ENCODE measurements at regions not wholly inside any gene's neighbourhood (a gene's known extent, or its start where the extent isn't known, plus 50 kb on each side); places are given as distances from the start of the nearest gene placed in this dataset.

DNA sequence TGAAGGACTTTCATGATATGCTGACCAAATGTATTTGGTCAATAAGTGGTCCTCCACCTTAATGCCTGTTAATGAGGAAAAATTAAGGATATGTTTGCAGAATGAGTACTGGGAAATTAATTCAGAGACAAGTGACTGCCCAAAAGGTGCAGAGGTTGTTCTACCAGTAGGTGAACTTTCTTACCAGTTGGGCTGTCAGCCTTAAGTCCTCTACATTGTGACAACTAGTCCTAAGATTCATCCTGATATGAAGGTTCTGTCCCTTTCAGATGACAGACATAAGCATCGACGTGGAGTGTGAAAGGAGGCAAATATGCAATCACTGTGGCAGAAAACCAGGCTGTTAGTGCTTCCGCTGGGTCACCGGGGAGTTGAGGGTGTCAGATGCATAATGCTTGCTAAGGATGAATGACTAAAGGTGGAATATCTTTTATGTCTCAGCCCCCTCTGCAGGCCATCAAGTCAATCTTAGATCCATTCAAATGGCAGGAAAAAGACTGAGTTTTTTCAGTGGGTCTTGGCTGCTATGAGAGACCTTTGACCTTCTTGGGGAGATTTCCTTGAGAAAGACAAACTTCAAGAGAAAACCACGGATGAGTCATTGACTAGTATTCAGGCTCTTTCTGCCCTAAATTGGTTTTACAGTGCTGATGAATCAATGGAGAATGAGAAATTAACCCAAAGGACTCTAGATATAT is 226.0 kb downstream of the TPBG start:
- TF ChIP-seq, protein P1, sequence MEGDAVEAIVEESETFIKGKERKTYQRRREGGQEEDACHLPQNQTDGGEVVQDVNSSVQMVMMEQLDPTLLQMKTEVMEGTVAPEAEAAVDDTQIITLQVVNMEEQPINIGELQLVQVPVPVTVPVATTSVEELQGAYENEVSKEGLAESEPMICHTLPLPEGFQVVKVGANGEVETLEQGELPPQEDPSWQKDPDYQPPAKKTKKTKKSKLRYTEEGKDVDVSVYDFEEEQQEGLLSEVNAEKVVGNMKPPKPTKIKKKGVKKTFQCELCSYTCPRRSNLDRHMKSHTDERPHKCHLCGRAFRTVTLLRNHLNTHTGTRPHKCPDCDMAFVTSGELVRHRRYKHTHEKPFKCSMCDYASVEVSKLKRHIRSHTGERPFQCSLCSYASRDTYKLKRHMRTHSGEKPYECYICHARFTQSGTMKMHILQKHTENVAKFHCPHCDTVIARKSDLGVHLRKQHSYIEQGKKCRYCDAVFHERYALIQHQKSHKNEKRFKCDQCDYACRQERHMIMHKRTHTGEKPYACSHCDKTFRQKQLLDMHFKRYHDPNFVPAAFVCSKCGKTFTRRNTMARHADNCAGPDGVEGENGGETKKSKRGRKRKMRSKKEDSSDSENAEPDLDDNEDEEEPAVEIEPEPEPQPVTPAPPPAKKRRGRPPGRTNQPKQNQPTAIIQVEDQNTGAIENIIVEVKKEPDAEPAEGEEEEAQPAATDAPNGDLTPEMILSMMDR (IDR thresholded peaks at IDR 0.05; ENCODE audit: insufficient read depth, low read depth, low read length, missing control alignments) = peak; percentile 32
- DNase-seq (ENCODE audit: low read depth) = peak; percentile 67
- no peak overlapping the region for H3K4me3 ChIP-seq (ENCODE audit: low read length)

GRCh38 chr6:82597201-82597600 is 233.6 kb downstream of the TPBG start:
- TF ChIP-seq, protein P1 (IDR thresholded peaks at IDR 0.05; ENCODE audit: insufficient read depth, low read depth, low read length, missing control alignments) = no peak
- no peak for DNase-seq (ENCODE audit: low read depth)
- no peak overlapping the region for H3K4me3 ChIP-seq (ENCODE audit: low read length)

DNA sequence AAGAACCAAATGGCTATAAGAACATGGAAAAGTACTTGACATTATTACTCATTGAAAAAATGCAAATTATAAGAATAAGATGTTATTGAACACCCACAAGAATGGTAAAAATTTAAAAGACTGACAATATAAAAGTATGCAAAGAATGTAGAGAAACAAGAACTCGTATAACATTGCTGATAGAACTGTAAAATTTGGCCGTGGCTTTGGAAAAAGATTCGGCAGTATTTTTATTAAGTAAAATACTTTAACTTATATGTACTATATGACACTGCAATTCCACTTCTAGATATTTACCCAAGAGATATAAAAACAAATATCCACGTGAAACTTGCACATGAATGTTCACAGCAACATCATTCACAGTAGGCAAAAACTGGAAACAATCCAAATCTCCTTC is 239.2 kb downstream of the TPBG start:
- H3K4me3 ChIP-seq (ENCODE audit: low read length) = no peak overlapping the region
- TF ChIP-seq, protein P1 (IDR thresholded peaks at IDR 0.05; ENCODE audit: insufficient read depth, low read depth, low read length, missing control alignments) = no peak
- no peak for DNase-seq (ENCODE audit: low read depth)

- no peak for DNase-seq (ENCODE audit: low read depth)
- H3K4me3 ChIP-seq (ENCODE audit: low read length) = no peak overlapping the region
- TF ChIP-seq, protein P1 (IDR thresholded peaks at IDR 0.05; ENCODE audit: insufficient read depth, low read depth, low read length, missing control alignments) = no peak
Measured at GRCh38 chr6:82603871-82604270, 240.3 kb downstream of the TPBG start.

- TF ChIP-seq, protein P1 (IDR thresholded peaks at IDR 0.05; ENCODE audit: insufficient read depth, low read depth, low read length, missing control alignments) = no peak
- H3K4me3 ChIP-seq (ENCODE audit: low read length) = no peak overlapping the region
- DNase-seq (ENCODE audit: low read depth) = no peak
Measured at GRCh38 chr6:82607998-82608725, 244.5 kb downstream of the TPBG start.

DNA sequence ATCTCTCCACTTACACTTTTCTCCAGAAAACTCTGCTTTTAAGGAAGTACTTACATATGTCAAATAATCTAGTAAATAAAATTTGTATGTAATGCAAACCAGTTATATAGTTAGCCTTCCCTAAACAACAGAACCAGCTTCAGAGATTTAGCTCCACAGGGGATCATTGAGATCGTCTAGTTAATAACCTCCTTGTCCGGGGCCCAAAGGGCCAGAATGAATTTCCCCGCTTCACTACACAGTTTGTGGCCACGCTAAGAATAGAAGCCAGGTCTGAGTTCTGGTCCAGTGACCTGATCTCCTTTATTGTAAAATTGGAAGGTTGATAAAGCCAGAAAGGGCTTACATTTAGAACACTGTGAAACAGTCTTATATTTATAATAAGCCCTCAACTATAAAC is 245.2 kb downstream of the TPBG start:
- H3K4me3 ChIP-seq (ENCODE audit: low read length) = no peak overlapping the region
- DNase-seq (ENCODE audit: low read depth) = no peak
- TF ChIP-seq, protein P1 (IDR thresholded peaks at IDR 0.05; ENCODE audit: insufficient read depth, low read depth, low read length, missing control alignments) = no peak

Data from epithelial cell of esophagus (primary cell).